ENCODE measurements at regions not wholly inside any gene's neighbourhood (a gene's known extent, or its start where the extent isn't known, plus 50 kb on each side); places are given as distances from the start of the nearest gene placed in this dataset.
A peak's percentile ranks its signal among the peaks of the same experiment; 100 is the strongest.

- no peak for DNase-seq (ENCODE audit: low spot score)
These were observed 163.3 kb upstream of the LEF1 start for GRCh38 chr4:108331905-108332632.

GRCh38 chr4:108328383-108328732 is 159.6 kb upstream of the LEF1 start:
- no peak for DNase-seq (ENCODE audit: low spot score)

GRCh38 chr4:108327642-108328382 is 159.1 kb upstream of the LEF1 start:
- no peak for DNase-seq (ENCODE audit: low spot score)

GRCh38 chr4:108325561-108325960 is 156.8 kb upstream of the LEF1 start:
- no peak for DNase-seq (ENCODE audit: low spot score)

GRCh38 chr4:108324450-108324849 is 155.7 kb upstream of the LEF1 start:
- no peak for DNase-seq (ENCODE audit: low spot score)

- no peak for DNase-seq (ENCODE audit: low spot score)
These were observed 153.8 kb upstream of the LEF1 start for GRCh38 chr4:108322497-108322896.

GRCh38 chr4:108320061-108320460 is 151.3 kb upstream of the LEF1 start:
- no peak for DNase-seq (ENCODE audit: low spot score)

- DNase-seq (ENCODE audit: low spot score) = no peak
These were observed 148.6 kb upstream of the LEF1 start for GRCh38 chr4:108317377-108317776.

- DNase-seq (ENCODE audit: low spot score) = no peak
These were observed 147.0 kb upstream of the LEF1 start for GRCh38 chr4:108315694-108316093.

GRCh38 chr4:108314900-108315589 is 146.3 kb upstream of the LEF1 start:
- no peak for DNase-seq (ENCODE audit: low spot score)

GRCh38 chr4:108313546-108314339 is 145.0 kb upstream of the LEF1 start:
- no peak for DNase-seq (ENCODE audit: low spot score)

- no peak for DNase-seq (ENCODE audit: low spot score)
These were observed 142.6 kb upstream of the LEF1 start for GRCh38 chr4:108311313-108311712.

GRCh38 chr4:108303488-108304177 is 134.9 kb upstream of the LEF1 start:
- peak; percentile 10 for DNase-seq (ENCODE audit: low spot score)

GRCh38 chr4:108301545-108302251 is 133.0 kb upstream of the LEF1 start:
- DNase-seq (ENCODE audit: low spot score) = no peak

- no peak for DNase-seq (ENCODE audit: low spot score)
These were observed 128.9 kb upstream of the LEF1 start for GRCh38 chr4:108297605-108298004.

GRCh38 chr4:108292229-108292628 is 123.5 kb upstream of the LEF1 start:
- DNase-seq (ENCODE audit: low spot score) = no peak

- DNase-seq (ENCODE audit: low spot score) = no peak
These were observed 122.4 kb upstream of the LEF1 start for GRCh38 chr4:108291137-108291536.

GRCh38 chr4:108287834-108288413 is 119.2 kb upstream of the LEF1 start:
- no peak for DNase-seq (ENCODE audit: low spot score)

GRCh38 chr4:108280072-108280471 is 111.3 kb upstream of the LEF1 start:
- DNase-seq (ENCODE audit: low spot score) = no peak

GRCh38 chr4:108276690-108277089 is 108.0 kb upstream of the LEF1 start:
- DNase-seq (ENCODE audit: low spot score) = no peak

Measured in A172 (cell line).